Ishikawa (cell line): ENCODE measurements at regions not wholly inside any gene's neighbourhood (a gene's known extent, or its start where the extent isn't known, plus 50 kb on each side); places are given as distances from the start of the nearest gene placed in this dataset.

Experiments
- CEBPB ChIP-seq: IDR thresholded peaks from 2 replicates; pipeline ENCODE4 v1.6.1; 2012
- CREB1 ChIP-seq: IDR thresholded peaks from 2 replicates; pipeline ENCODE4 v1.6.1; 2012; ENCODE audit warnings: low read depth
- EGR1 ChIP-seq: IDR thresholded peaks from 2 replicates; pipeline ENCODE4 v1.6.1; 2012
- EP300 ChIP-seq: IDR thresholded peaks from 2 replicates; pipeline ENCODE4 v1.6.1; 2012; ENCODE audit warnings: borderline replicate concordance
- FOXM1 ChIP-seq: IDR thresholded peaks from 2 replicates; pipeline ENCODE4 v1.6.1; 2012; ENCODE audit warnings: low read depth, borderline replicate concordance
- MAX ChIP-seq: IDR thresholded peaks from 2 replicates; pipeline ENCODE4 v1.6.1; 2012
- NFIC ChIP-seq: IDR thresholded peaks from 2 replicates; pipeline ENCODE4 v1.6.1; 2012
- RAD21 ChIP-seq: IDR thresholded peaks from 2 replicates; pipeline ENCODE4 v1.6.1; 2012; ENCODE audit warnings: low read depth
- REST ChIP-seq: IDR thresholded peaks from 2 replicates; pipeline ENCODE4 v1.6.1; 2012; ENCODE audit warnings: low read depth, mild to moderate bottlenecking
- TAF1 ChIP-seq: IDR thresholded peaks from 2 replicates; pipeline ENCODE4 v1.6.1; 2012; ENCODE audit warnings: low read depth, mild to moderate bottlenecking
- TCF12 ChIP-seq: IDR thresholded peaks from 2 replicates; pipeline ENCODE4 v1.6.1; 2012; ENCODE audit warnings: low read depth
- TEAD4 ChIP-seq: IDR thresholded peaks from 2 replicates; pipeline ENCODE4 v1.6.1; 2012
- USF1 ChIP-seq: IDR thresholded peaks from 2 replicates; pipeline ENCODE4 v1.6.1; 2012
- YY1 ChIP-seq: IDR thresholded peaks from 2 replicates; pipeline ENCODE4 v1.6.1; 2012; ENCODE audit warnings: low read depth
- ZBTB7A ChIP-seq: IDR thresholded peaks from 2 replicates; pipeline ENCODE4 v1.6.1; 2012; ENCODE audit warnings: low read depth

- no peak for TF ChIP-seq REST
These were observed 226.0 kb upstream of the C16orf82 start for GRCh38 chr16:26840691-26841090.

GRCh38 chr16:26856271-26856670, 210.5 kb upstream of the C16orf82 start:
- TF ChIP-seq ZBTB7A (no peak), CREB1 (no peak), MAX (no peak), CEBPB (no peak), EGR1 (no peak), TEAD4 (no peak), TCF12 (no peak), RAD21 (no peak), REST (no peak), EP300 (no peak), TAF1 (no peak), USF1 (no peak), NFIC (no peak), FOXM1 (no peak), YY1 (no peak)

GRCh38 chr16:26856791-26857190, 209.9 kb upstream of the C16orf82 start:
- TF ChIP-seq EGR1 (no peak), EP300 (no peak), YY1 (no peak), REST (no peak), MAX (no peak), RAD21 (no peak)

- TF ChIP-seq CEBPB: no peak
- no peak for TF ChIP-seq CREB1
These were observed 209.4 kb upstream of the C16orf82 start for GRCh38 chr16:26857371-26857770.

- no peak for TF ChIP-seq TAF1
- TF ChIP-seq EP300: no peak
- no peak for TF ChIP-seq RAD21
- TF ChIP-seq YY1: no peak
- TF ChIP-seq MAX: no peak
- no peak for TF ChIP-seq TCF12
- no peak for TF ChIP-seq REST
- no peak for TF ChIP-seq CREB1
- TF ChIP-seq TEAD4: no peak
These were observed 206.2 kb upstream of the C16orf82 start for GRCh38 chr16:26860506-26860905.
